EH (cell line): ENCODE measurements at regions not wholly inside any gene's neighbourhood (a gene's known extent, or its start where the extent isn't known, plus 50 kb on each side); places are given as distances from the start of the nearest gene placed in this dataset.

Experiments used
- DNase-seq: peaks from one replicate; pipeline ENCODE4 v3.0.0-alpha.2; 2015; ENCODE audit warnings: low read depth

DNA sequence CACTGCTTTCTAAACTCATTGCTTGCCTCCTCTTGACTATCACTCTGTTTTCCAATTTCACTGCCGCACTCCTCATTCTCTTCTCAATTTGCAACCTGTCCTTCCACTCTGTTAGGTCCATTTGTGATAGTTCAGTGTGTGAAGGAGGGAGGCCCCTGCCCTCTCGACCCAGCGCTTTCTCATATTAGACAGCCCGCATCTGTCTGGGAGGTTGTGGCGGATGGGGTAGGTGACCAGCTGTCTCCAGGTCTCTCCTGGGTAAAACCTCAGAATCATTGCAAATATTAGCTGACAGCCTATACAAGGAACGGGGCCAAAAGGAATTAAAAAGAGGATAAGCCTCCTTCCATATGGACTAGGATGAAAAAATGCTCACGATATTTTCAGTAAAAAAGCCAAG, 358.3 kb downstream of the SHQ1 start:
- DNase-seq = no peak

DNA sequence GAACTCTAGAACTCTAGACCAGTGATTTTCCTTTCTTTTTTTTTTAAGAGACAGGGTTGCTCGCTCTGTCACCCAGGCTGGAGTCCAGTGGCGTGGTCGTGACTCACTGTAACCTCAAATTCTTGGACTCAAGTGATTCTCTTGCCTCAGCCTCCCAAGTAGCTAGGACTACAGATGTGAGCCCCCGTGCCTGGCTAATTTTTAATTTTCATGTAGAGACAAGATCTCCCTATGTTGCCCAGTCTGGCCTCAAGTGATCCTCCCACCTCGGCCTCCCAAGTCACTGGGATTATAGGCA, 359.6 kb downstream of the SHQ1 start:
- peak; percentile 79 for DNase-seq

DNA sequence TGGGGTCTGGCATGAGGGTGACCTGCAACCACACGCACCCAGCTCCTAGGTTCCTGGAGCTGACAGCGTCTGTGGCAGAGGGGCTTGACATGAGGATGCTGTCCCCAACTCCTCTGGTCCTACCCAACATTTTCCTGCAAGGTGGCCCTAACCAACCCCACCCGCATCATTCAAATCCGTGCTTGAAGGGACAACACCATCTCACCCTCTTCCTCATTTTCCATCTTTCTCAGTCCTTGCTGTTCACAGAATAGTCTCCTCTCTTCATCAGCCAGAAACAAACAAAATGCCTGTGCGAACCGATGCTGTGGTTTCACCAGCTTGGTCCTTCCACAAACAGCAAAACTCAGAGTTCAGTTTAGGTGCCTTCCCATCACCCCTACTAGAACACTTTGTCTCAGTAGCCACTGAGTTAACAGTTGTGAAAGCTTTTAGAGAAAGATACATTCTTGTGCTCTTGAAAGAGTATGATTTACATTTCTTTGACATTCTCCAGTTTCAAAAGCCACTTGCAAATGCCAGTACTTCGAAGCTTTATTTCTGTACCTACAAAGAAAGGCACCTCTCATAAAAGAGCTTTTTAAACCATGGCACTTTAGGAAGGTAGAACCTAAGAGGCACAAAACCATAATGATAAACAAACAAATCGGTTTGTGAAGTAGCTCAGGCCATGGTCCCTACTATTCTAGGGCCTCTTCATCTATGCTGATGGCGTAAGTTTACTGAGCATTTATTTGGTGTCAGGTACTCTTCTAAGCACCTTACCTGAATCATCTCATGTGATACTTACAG, 360.1 kb downstream of the SHQ1 start:
- DNase-seq = peak; percentile 38

DNA sequence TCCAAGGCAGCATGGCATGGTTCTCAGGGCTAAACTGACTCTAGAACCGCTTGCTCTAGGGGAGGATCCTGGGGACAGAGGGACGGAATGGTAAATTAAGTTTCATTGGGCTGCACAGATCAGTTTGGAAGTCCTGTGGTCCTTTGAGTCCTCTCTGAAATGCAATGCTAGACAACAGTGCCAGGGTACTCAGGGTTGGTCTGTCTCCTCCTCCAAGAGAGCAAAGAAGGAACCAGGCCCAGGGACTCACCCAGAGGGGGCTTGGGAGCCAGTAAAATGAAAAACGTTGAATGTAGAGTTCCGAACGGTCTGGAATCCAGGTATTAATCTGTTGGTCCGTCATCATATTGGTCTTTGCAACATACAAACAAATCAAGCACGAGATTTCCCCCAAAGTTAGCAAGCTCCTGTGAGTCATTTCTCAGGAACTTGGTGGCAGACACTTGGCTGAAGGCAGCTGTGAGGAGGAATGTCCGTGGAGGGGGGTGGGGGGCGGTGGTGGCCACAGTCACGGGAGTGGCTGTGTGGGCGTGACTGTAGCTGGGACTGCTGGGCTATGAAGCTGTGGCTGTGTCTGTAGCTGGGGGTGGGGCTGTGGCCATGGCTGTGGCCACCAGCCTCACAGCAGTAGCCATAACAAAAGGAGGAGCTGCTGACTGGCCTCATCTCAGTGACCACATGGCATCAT, 361.0 kb downstream of the SHQ1 start:
- peak; percentile 97 for DNase-seq

DNA sequence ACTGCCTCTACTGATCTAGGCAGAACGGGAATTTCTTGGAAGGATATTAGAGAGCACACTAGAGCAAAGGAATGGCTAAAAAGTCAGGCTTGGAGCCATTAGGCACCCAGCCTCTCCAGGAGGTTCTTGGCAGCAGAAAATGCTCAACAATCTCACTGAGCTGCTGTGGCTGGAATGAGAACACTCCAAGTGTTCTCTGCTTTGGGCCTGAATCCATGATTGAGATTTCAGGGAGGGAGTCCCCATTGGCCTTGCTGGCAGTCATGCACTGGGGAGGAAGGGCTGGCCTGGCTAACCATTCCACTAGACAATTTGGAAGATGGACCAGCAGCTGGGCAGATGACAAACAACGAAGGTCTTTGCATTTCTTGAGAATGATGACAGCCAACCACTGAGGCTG, 362.6 kb downstream of the SHQ1 start:
- DNase-seq = peak; percentile 48

DNA sequence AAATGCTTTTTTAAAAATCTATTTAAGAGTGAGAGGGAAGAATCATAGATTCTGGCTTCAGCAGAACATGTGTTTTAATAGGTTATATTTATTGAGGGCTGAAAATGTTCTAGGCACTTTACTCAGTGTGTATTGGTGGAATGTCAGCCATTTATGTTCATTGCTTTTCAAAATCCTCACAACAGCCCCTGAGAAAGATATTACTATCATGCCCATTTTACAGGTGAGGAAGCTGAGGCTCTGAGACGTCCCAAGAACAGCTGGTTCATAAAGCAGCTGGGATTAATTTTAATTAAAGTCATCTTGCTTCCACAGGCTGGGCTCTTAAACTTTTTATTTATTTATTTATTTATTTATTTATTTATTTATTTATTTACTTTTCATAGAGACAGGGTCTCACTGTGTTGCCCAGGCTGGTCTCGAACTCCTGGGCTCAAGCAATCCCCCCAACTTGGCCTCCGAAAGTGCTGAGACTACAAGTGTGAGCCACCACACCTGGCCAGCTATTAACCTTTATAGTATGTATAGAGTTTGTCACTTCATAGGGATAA, 364.6 kb downstream of the SHQ1 start:
- DNase-seq = no peak

DNA sequence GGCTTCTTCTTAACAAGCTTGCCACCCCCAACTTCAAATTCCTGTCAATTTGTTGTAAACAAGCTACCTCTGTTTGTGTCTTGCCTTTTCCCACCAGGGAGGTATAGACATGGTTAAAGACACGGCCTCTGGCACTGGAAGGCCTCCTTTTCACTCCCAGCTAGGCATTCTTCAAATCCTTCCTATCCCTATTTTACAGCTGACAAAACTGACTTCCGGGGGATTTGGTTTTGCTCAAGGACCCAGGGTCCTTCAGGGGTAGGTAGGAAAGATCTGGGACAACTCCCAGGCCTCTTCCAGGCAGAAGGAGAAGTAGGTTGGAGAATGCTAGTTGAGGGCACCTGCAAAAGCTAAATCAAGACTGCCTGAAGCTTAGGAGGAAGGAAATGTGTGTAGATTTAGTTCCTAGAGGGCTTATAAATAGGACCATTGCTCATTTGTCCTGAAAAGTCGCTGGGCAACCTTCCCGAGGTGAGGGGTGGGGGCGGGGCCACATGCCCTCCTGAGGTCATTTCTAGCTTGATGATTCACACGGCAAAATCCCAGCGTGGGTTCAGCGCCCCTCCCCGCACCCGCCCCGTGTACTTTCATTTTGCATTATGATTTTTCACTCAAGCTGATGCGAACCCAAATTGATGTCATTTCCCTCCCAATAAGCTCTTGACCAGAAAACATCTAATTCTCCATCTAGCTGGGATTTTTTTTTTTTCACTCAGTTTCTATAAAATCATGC, 365.5 kb downstream of the SHQ1 start:
- DNase-seq = peak; percentile 76

DNA sequence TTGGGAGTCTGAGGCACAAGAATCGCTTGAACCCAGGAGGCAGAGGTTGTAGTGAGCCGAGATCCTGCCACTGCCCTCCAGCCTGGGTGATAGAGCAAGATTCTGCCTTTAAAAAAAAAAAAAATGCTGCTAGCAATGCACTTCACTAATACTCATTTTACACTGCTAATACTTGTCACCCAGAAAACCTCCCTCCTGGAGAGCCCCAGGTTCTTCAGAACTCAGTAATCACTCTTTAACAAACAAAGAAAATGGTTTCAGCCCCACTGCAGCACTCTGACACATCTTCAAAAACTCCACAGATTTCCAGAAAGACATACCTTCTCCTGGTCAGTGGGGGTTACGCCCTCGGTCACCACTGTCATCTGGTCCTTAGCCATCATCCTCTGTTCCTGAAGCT, 366.7 kb downstream of the SHQ1 start:
- no peak for DNase-seq

DNA sequence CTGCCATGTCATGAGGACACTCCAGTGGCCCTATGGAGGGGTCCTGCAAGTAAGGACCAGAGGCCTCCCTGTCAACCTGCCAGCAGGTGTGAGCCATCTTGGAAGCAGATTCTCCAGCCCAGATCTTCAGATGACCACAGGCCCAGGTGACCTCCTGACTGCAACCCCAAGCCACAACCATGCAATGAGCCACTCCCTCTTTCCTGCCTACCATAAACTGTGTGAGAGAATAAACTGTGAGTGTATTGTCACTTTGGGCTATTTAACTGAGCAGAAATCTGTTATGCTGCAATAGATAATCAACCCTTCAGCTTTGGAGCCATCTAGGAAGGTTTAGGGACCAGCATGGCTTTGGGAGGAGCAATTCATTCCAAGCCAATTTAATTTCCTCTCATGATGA, 367.9 kb downstream of the SHQ1 start:
- DNase-seq = no peak

DNA sequence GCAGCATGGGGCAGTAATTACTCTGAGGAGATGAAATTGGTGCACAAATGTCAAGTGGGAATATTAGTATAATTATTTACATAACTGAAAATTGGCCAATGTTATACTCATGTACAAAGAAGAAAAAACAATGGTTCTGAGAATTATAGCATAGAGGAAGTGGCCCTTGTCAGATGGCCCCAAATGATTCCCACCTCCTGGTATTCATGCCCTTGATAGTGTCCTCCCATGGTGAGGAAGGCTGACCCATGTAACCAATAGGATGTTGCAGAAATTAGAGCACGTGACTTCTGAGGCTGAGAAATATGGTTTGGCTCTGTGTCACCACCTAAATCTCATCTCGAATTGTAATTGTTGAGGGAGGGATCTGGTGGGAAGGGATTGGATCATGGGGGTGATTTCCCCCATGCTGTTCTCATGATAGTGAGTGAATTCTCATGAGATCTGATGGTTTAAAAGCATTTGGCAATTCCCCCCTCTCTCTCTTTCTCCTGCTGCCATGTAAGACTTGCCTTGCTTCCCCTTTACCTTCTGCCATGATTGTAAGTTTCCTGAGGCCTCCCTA, 368.5 kb downstream of the SHQ1 start:
- no peak for DNase-seq

DNA sequence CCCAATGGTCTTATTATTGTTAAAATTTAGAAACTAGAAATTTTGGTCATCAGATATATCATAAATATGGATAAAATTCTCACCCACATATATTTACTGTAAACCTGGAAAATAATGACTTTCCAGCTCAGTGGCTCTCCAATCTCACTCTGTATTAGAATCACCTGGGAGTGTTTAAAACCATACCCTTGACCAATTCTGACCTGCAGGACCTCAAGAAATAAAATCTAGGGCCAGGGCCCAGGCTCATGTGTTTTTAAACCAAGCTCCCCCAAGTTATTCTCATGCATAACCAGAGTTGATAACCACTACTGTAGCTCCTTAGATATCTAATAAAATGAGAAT, 372.1 kb downstream of the SHQ1 start:
- no peak for DNase-seq

DNA sequence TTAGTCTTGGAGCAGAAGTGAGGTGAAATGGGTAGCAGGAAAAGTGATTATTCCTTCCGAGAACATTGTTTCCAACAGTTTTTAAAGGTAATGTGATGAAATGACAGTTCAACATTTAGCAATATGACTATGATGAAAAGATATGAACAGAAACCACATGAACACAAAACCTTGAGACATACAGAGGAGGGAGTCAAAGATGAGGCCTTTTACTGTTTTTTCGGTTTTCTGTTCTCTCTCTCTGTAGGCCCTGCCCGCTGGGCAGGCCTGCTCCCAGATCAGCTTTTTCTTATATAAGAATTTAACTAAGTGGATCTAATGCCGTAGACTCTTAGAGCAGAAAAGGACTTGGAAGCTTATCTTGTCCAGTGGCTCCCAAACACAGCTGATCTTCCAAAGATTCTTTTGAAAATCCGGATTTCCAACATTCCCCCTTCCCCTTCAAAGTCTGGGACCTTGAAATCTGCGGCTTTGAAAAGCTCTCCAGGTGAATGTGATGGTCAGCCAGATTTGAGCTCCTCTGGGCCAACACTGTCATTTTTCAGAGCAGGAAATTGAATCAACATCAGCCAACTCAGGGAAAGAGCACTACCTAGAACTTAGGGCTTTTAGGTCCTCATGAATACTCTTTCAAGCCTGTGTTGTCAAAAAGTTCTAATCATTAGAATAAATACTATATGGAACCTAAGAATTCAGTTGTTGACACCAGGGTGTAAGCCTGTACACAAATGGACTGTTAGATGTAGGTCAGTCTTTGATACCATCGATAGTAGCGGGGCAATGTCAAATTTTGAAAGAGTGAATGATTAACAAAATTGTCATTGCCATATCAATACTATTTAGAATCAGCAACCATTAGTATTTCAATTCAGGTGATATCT, 372.7 kb downstream of the SHQ1 start:
- no peak for DNase-seq

DNA sequence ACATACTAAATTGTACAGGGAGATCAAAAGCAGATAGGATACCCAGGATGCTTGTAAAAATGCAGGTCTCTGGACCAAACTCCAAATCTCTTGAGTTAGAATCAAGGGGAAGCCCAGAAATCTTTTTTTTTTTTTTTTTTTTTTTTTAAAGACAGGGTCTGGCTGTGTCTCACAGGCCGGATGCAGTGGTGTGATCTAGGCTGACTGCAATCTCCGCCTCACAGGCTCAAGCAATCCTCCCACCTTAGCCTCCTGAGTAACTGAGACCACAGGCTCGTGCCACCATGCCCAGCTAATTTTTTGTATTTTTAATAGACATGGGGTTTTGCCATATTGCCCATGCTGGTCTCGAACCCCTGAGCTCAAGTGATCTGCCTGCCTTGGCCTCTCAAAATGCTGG, 373.5 kb downstream of the SHQ1 start:
- no peak for DNase-seq

DNA sequence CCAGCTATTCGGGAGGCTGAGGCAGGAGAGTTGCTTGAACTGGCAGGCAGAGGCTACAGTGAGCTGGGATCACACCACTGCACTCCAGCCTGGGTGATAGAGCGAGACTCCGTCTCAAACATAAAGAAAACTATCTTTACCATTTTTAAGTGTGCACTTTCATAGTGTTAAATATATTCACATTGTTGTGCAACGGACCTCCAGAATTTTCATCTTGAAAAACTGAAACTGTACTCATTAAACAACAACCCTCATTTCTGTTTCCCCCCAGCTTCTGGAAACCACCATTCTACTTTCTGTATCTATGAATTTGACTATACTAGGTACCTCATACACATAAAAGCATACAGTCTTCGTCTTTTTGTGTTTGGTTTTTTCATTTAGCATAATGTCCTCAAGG, 375.1 kb downstream of the SHQ1 start:
- no peak for DNase-seq

DNA sequence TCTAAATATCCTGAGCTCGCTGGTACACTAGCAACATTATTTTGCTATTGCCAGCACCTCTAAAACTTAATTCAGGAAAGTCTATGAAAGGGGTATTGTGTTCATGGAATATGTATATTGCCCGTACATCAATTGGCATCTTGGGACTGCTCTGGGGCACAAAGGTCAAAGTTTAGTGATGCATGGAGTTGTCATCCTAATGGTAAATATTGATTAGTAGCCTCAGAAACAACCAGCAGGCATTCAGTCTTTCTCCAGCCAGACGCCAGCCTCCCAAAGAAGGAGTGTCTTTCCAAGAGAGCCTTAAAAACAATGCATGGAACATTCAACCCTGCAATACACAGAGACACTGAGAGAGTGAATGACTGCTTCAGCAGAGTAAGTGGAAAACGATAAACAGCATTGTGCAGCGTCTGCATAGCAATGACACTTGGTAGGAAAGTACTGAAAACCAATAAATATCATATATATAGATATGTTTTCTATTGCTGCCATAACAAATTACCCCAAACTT, 377.3 kb downstream of the SHQ1 start:
- no peak for DNase-seq

DNA sequence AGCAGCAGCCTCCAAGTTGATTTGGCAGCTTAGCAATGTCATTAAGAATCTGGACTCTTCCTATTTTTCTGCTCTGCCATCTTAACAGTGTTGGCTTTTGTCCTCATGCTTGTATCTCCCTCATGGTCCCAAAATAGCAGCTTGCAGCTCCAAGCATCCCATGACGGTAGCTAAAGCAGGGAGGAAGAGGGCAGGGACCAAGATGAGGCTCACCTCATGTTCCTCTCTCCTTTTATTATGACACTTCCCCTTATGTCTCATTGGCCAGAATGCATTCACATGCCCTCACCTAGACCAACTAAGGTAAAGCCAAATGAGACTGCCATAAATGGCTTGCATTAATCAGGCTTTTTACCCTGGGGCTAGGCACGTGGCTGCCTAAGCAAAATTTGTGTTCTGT, 382.4 kb downstream of the SHQ1 start:
- DNase-seq = no peak

DNA sequence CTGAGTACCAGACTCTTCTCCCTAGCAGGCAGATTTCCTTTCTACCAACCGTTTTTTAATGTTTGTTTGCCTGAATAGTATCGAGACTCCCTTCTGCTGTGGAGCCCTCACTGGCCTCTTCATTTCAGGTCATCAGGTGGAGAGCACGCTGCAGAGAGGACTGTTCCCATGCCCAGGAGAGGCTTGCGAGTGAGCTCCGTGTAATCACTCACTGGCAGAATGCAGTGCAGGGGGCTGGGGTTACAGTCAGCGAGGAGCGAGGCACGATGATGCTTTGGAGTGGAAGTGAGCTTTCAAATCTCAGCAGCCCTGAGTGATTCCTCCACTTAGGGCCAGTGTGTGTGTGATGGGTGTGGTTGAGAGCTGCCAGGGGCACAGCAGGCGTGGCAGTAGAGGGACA, 385.2 kb downstream of the SHQ1 start:
- no peak for DNase-seq

DNA sequence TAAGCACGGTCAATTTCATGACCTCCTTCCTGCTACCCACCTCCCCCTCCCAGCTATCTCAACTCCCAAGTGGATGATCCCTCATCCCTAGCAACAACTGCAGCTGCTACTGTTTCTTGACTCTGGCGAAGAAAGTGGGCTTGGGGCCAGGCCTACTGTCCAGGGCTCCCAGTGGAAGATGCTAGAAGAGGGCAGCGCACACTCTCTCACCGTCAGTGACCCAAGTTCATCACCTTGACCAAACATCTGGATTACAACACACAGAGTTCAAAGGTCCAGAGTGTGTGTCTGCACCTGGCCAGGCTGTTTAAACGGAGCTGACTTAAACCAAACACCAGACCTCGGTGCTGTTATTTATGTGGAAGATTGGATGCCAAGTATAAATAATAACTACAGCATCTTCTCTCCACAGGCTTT, 385.6 kb downstream of the SHQ1 start:
- DNase-seq = no peak

DNA sequence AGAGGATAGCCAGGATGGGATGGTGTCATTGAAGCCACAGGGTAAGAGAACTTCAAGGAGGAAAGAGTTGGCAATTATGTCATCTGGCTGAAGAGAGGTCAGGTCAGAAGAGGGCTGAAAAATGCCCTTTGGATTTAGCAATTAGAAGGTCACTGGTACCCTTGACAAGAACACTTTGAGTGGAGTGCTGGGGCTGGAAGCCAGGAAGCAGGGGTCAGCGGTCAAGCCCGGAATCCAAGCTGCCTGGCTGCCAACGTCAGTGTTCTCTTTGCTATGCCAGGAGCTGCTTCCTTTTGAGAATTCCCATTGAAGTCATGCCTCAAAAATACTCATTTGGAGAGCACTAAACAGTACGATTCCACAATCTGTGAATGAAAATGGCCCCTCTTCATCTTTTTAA, 386.5 kb downstream of the SHQ1 start:
- DNase-seq = no peak

DNA sequence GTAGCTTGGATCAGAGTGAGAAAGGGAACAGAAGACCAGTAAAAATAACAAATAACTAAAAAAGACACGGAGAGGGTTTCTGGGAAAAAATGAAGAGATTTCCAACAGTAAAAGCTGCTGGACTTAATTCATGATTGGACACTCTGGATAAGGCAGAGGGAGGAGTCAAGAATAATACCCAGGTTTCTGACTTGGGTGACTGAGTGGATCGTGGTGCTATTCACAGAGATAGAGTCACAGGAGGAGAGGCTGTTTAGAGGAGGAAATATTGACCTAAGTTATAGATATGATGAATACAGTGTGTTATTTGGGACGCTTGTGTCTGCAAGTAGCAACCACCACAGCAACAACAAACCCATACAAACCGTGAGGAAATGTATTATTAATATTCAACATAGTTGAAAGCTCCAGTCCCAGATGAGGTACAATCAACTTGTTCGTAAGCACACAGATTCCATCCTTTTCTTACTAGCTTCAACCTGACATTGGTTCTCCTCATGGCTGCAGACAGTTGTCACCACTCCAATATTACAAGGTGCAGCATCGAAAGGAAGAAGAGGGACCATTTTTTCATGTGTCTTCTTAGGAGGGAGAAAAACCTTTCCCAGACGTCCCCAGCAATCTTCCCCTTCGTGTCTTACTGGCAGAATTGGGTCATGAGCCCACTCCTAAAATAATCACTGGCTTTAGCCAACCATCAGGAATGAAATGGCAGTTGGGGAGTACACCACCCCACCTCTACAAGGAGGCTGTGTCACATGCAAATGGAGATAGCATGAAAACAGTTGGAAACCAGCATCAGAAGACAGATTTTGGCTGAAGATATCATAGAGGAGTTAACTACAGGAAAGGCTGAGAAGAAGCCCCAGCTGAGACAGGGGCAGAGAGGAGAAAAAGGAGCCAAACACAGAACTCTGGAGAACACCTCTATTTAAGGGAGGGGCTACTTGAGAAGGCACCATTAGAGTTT, 387.8 kb downstream of the SHQ1 start:
- DNase-seq = no peak
